HCT116 (cell line): ENCODE measurements at regions not wholly inside any gene's neighbourhood (a gene's known extent, or its start where the extent isn't known, plus 50 kb on each side); places are given as distances from the start of the nearest gene placed in this dataset.

Source experiments
- ATAC-seq: fragments of 200-7000 bp; cut with Tn5 transposase; 2 replicates; pipeline ENCODE4 v1.9.1; 2020; ENCODE audit warnings: mild to moderate bottlenecking, moderate library complexity
- BruUV-seq: library from RNA; stranded (reverse); fragments of 400-500 nt; replicated peaks from 2 replicates; lab custom pipeline; 2021; lab: Mats Ljungman, UMichigan
- CTCF ChIA-PET: fragments of 300-600 bp; sonication (Branson Sonifier 250); formaldehyde crosslinking; loops from one replicate; lab custom pipeline; 2021; ENCODE audit warnings: antibody characterized with exemption; lab: Charles Lee
- POLR2A ChIA-PET: fragments of 300-600, 350-600 bp; sonication (Branson Sonifier 250); formaldehyde crosslinking; loops from one replicate; lab custom pipeline; 2021; ENCODE audit warnings: antibody characterized with exemption; lab: Charles Lee
- RAD21 ChIA-PET, 2 experiments: fragments of 300-600 bp; sonication (Branson Sonifier 250); formaldehyde crosslinking; loops; one replicate each; lab custom pipeline; 2023; ENCODE audit warnings: low total read pairs in 2 of 2; ENCODE audit not compliant: uncharacterized antibody in 2 of 2, unreplicated experiment in 2 of 2, low non-redundant PET in 1 of 2; lab: Charles Lee
- DNase-seq: peaks from one replicate; pipeline ENCODE4 v3.0.0-alpha.2; 2010; ENCODE audit warnings: low read depth, low spot score
- H2AFZ ChIP-seq: fragments of 200-600 bp; shearing (Covaris generic), sonication (generic); 2 replicates; pipeline ENCODE4 v1.6.1; 2017; ENCODE audit warnings: low read depth, mixed run types, mixed read lengths, antibody characterized with exemption, low read length; ENCODE audit not compliant: poor library complexity, severe bottlenecking
- H3K27ac ChIP-seq: 2 replicates; pipeline ENCODE4 v1.5.1; 2012; ENCODE audit warnings: low read depth, low read length
- H3K27me3 ChIP-seq: fragments of 200-600 bp; sonication (generic); 2 replicates; pipeline ENCODE4 v1.6.1; 2016; ENCODE audit warnings: mixed run types, low read length, mixed read lengths; ENCODE audit not compliant: insufficient read depth
- H3K36me3 ChIP-seq, 2 experiments: fragments of 200-500 bp in 1 of 2; fragments of 200-600 bp in 1 of 2; sonication (Bioruptor generic) in 1 of 2; sonication (generic) in 1 of 2; 2 replicates each; pipeline versions ENCODE4 v1.5.1 to v1.6.1; 2014 to 2016; ENCODE audit warnings: low read length in 2 of 2, inconsistent platforms in 1 of 2, mixed read lengths in 1 of 2, mixed run types in 1 of 2; ENCODE audit not compliant: insufficient read depth in 2 of 2, control insufficient read depth in 1 of 2
- H3K4me1 ChIP-seq, 2 experiments: fragments of 200-600 bp in 1 of 2; sonication (generic) in 1 of 2; 2 replicates each; pipeline versions ENCODE4 v1.5.1 to v1.6.1; 2012 to 2017; ENCODE audit warnings: low read length in 2 of 2, inconsistent platforms in 1 of 2, mild to moderate bottlenecking in 1 of 2, mixed read lengths in 1 of 2, mixed run types in 1 of 2, moderate library complexity in 1 of 2; ENCODE audit not compliant: insufficient read depth in 2 of 2, control insufficient read depth in 1 of 2
- H3K4me2 ChIP-seq: fragments of 200-600 bp; sonication (generic); 2 replicates; pipeline ENCODE4 v1.6.1; 2017; ENCODE audit warnings: mixed run types, low read length, mixed read lengths
- H3K4me3 ChIP-seq, 2 experiments: fragments of 200-600 bp in 1 of 2; sonication (generic) in 1 of 2; replicated peaks in 1 of 2; 2 replicates each; pipeline ENCODE4 v1.5.1; 2011 to 2016; ENCODE audit warnings: low read length in 2 of 2, control low read depth in 1 of 2, low read depth in 1 of 2, mild to moderate bottlenecking in 1 of 2, mixed read lengths in 1 of 2, mixed run types in 1 of 2
- H3K79me2 ChIP-seq: fragments of 200-600 bp; sonication (generic); 2 replicates; pipeline ENCODE4 v1.6.1; 2017; ENCODE audit warnings: mild to moderate bottlenecking, mixed run types, low read length, moderate library complexity, mixed read lengths; ENCODE audit not compliant: insufficient read depth
- H3K9ac ChIP-seq: fragments of 200-600 bp; sonication (generic); 2 replicates; pipeline ENCODE4 v1.6.1; 2016; ENCODE audit warnings: low read length, mixed read lengths
- H3K9me2 ChIP-seq: fragments of 200-600 bp; sonication (generic), shearing (Covaris generic); 2 replicates; pipeline ENCODE4 v1.6.1; 2017; ENCODE audit warnings: mixed run types, mild to moderate bottlenecking, moderate library complexity; ENCODE audit not compliant: insufficient read depth
- H3K9me3 ChIP-seq, 2 experiments: fragments of 200-500 bp in 1 of 2; fragments of 200-600 bp in 1 of 2; sonication (Bioruptor generic) in 1 of 2; sonication (generic) in 1 of 2; 2 replicates each; pipeline ENCODE4 v1.6.1; 2014 to 2017; ENCODE audit warnings: low read length in 2 of 2, mixed read lengths in 2 of 2, inconsistent platforms in 1 of 2, low read depth in 1 of 2, mild to moderate bottlenecking in 1 of 2, mixed run types in 1 of 2, moderate library complexity in 1 of 2; ENCODE audit not compliant: control insufficient read depth in 1 of 2, insufficient read depth in 1 of 2
- H4K20me1 ChIP-seq: fragments of 200-600 bp; sonication (generic), shearing (Covaris generic); 2 replicates; pipeline ENCODE4 v1.6.1; 2017; ENCODE audit warnings: mixed run types, mild to moderate bottlenecking, moderate library complexity; ENCODE audit not compliant: insufficient read depth
- CBX3 ChIP-seq: IDR thresholded peaks from 2 replicates; pipeline ENCODE4 v1.6.1; 2012; ENCODE audit warnings: low read depth
- CEBPB ChIP-seq: IDR thresholded peaks from 2 replicates; pipeline ENCODE4 v1.6.1; 2012; ENCODE audit warnings: low read depth
- EGR1 ChIP-seq: IDR thresholded peaks from 2 replicates; pipeline ENCODE4 v1.6.1; 2012; ENCODE audit warnings: low read depth
- ELF1 ChIP-seq: IDR thresholded peaks from 2 replicates; pipeline ENCODE4 v1.6.1; 2012; ENCODE audit warnings: low read depth, borderline replicate concordance
- EZH2phosphoT487 ChIP-seq: fragments of 200-600 bp; IDR thresholded peaks from 2 replicates; pipeline ENCODE4 v1.6.1; 2018; ENCODE audit warnings: antibody characterized with exemption, borderline replicate concordance
- JUND ChIP-seq: IDR thresholded peaks from 2 replicates; pipeline ENCODE4 v1.6.1; 2012
- POLR2AphosphoS5 ChIP-seq: IDR thresholded peaks from 2 replicates; pipeline ENCODE4 v1.6.1; 2011; ENCODE audit warnings: mild to moderate bottlenecking, low read depth, low read length, moderate library complexity
- RAD21 ChIP-seq: IDR thresholded peaks from 2 replicates; pipeline ENCODE4 v1.6.1; 2012; ENCODE audit warnings: low read depth, mild to moderate bottlenecking
- SIN3A ChIP-seq: IDR thresholded peaks from 2 replicates; pipeline ENCODE4 v1.6.1; 2012; ENCODE audit warnings: low read depth
- SP1 ChIP-seq: IDR thresholded peaks from 2 replicates; pipeline ENCODE4 v1.6.1; 2012; ENCODE audit warnings: low read depth
- SRF ChIP-seq: IDR thresholded peaks from 2 replicates; pipeline ENCODE4 v1.6.1; 2012; ENCODE audit warnings: low read depth
- YY1 ChIP-seq: IDR thresholded peaks from 2 replicates; pipeline ENCODE4 v1.6.1; 2011; ENCODE audit warnings: low read length, low read depth, moderate library complexity, mild to moderate bottlenecking; ENCODE audit not compliant: insufficient replicate concordance; ENCODE audit errors: extremely low read depth
- ZFX ChIP-seq: fragments of 450-650 bp; IDR thresholded peaks from 2 replicates; pipeline ENCODE4 v1.6.1; 2017
- intact Hi-C: fragments of 100-400 bp; cut with micrococcal nuclease; formaldehyde crosslinking; loops from 2 replicates; pipeline ENCODE4 v1.10.0; 2022
- TF ChIP-seq, protein P1 (sequence below), 3 experiments: fragments of 200-600 bp in 1 of 3; sonication (generic) in 1 of 3; IDR thresholded peaks in 2 of 3; conservative IDR thresholded peaks in 1 of 3; 2 replicates each; pipeline ENCODE4 v1.5.1; 2012 to 2017; ENCODE audit warnings: low read depth in 2 of 3, low read length in 2 of 3, antibody characterized with exemption in 1 of 3, borderline replicate concordance in 1 of 3, control low read depth in 1 of 3, mild to moderate bottlenecking in 1 of 3, mixed read lengths in 1 of 3, mixed run types in 1 of 3, moderate library complexity in 1 of 3; ENCODE audit not compliant: insufficient read depth in 1 of 3
- TF ChIP-seq, protein P2 (sequence below): IDR thresholded peaks from 2 replicates; pipeline ENCODE4 v1.6.1; 2012
- TF ChIP-seq, protein P3 (sequence below): IDR thresholded peaks from 2 replicates; pipeline ENCODE4 v1.6.1; 2011; ENCODE audit warnings: mild to moderate bottlenecking, low read length, moderate library complexity; ENCODE audit not compliant: insufficient replicate concordance; ENCODE audit errors: extremely low read depth

GRCh38 chr1:224044420-224044819 lies 69.5 kb upstream of the FBXO28 start:
- TF ChIP-seq, protein P1, sequence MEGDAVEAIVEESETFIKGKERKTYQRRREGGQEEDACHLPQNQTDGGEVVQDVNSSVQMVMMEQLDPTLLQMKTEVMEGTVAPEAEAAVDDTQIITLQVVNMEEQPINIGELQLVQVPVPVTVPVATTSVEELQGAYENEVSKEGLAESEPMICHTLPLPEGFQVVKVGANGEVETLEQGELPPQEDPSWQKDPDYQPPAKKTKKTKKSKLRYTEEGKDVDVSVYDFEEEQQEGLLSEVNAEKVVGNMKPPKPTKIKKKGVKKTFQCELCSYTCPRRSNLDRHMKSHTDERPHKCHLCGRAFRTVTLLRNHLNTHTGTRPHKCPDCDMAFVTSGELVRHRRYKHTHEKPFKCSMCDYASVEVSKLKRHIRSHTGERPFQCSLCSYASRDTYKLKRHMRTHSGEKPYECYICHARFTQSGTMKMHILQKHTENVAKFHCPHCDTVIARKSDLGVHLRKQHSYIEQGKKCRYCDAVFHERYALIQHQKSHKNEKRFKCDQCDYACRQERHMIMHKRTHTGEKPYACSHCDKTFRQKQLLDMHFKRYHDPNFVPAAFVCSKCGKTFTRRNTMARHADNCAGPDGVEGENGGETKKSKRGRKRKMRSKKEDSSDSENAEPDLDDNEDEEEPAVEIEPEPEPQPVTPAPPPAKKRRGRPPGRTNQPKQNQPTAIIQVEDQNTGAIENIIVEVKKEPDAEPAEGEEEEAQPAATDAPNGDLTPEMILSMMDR (IDR thresholded peaks at IDR 0.05 in 2 of 3, conservative IDR thresholded peaks at IDR 0.05 in 1 of 3; ENCODE audit: borderline replicate concordance in 1 of 3, insufficient read depth in 1 of 3, low read depth in 2 of 3, low read length in 2 of 3), result no peak
- TF ChIP-seq ZFX (no peak), YY1 (no peak), SP1 (no peak), CEBPB (no peak), EZH2phosphoT487 (no peak), RAD21 (no peak), JUND (no peak), ELF1 (no peak), POLR2AphosphoS5 (no peak), EGR1 (no peak), SIN3A (no peak), CBX3 (no peak), SRF (no peak)
- TF ChIP-seq, protein P2, sequence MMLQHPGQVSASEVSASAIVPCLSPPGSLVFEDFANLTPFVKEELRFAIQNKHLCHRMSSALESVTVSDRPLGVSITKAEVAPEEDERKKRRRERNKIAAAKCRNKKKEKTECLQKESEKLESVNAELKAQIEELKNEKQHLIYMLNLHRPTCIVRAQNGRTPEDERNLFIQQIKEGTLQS, result no peak
- TF ChIP-seq, protein P3, sequence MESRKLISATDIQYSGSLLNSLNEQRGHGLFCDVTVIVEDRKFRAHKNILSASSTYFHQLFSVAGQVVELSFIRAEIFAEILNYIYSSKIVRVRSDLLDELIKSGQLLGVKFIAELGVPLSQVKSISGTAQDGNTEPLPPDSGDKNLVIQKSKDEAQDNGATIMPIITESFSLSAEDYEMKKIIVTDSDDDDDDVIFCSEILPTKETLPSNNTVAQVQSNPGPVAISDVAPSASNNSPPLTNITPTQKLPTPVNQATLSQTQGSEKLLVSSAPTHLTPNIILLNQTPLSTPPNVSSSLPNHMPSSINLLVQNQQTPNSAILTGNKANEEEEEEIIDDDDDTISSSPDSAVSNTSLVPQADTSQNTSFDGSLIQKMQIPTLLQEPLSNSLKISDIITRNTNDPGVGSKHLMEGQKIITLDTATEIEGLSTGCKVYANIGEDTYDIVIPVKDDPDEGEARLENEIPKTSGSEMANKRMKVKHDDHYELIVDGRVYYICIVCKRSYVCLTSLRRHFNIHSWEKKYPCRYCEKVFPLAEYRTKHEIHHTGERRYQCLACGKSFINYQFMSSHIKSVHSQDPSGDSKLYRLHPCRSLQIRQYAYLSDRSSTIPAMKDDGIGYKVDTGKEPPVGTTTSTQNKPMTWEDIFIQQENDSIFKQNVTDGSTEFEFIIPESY, result no peak
- no peaks in the 10 kb centered on the region for H3K9me3 ChIP-seq
- no peaks in the 10 kb centered on the region for H3K4me1 ChIP-seq
- no peaks in the 10 kb centered on the region for H3K36me3 ChIP-seq
- no peak overlapping the region for H3K27ac ChIP-seq
- H3K4me2 ChIP-seq, result no peak overlapping the region
- no peaks in the 10 kb centered on the region for H3K79me2 ChIP-seq
- intact Hi-C loops, result no loop called here
- no peak for ATAC-seq
- no peak for DNase-seq
- no TSS peak for BruUV-seq
- no peaks in the 10 kb centered on the region for H3K9me2 ChIP-seq
- H2AFZ ChIP-seq, result no peak overlapping the region
- ChIA-PET RAD21 (no interaction called here), CTCF (no interaction called here), POLR2A (no interaction called here)
- no peak overlapping the region for H3K4me3 ChIP-seq
- no peaks in the 10 kb centered on the region for H4K20me1 ChIP-seq
- H3K27me3 ChIP-seq, result no peaks in the 10 kb centered on the region
- H3K9ac ChIP-seq, result no peak overlapping the region
